ENCODE measurements at regions not wholly inside any gene's neighbourhood (a gene's known extent, or its start where the extent isn't known, plus 50 kb on each side); places are given as distances from the start of the nearest gene placed in this dataset.

DNA sequence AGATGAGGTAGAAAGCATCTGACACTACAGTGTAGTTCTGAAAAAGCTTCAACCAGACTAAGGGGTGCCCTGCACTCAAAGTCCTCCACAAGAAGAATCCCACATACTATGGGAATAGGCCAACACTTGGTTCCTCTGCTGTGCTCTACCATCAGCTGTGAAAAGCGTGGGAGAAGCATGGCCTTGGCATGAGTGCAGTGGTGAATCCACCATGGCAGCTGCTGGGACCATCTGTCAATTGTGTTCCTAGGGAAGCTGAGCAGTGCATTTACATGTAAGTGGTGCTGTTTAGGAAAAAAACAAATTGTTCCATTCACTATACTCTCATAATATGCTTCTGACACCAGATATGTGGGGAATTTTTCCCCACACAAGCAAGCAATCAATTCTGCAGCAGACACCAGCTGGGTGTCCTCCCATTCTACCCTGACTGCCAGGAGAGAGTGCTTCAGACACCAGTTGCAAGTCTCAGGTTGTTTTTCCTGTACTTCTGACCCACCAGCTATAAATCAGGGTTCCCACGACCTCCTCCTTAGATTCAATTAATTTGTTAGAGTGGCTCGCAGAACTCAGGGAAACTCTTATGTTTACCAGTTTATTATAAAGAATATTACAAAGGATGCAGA lies 230.8 kb upstream of the CHRM3 start:
- TF ChIP-seq POLR2A (IDR thresholded peaks at IDR 0.05; ENCODE audit: low read depth, low read length) (no peak), TAF1 (IDR thresholded peaks at IDR 0.05; ENCODE audit: low read depth, low read length) (no peak), POLR2AphosphoS5 (IDR thresholded peaks at IDR 0.05; ENCODE audit: low read depth, low read length) (no peak), SPI1 (IDR thresholded peaks at IDR 0.05; ENCODE audit: low read depth, low read length) (no peak)

All from GM12891 (cell line).